HEK293 (cell line): ENCODE measurements at regions not wholly inside any gene's neighbourhood (a gene's known extent, or its start where the extent isn't known, plus 50 kb on each side); places are given as distances from the start of the nearest gene placed in this dataset.

Experiments
- CTCF ChIA-PET: fragments of 350-600 bp; formaldehyde crosslinking; extraction: SDS; loops from one replicate; lab custom pipeline; 2021; ENCODE audit warnings: antibody characterized with exemption; lab: Yijun Ruan, JAX
- POLR2A ChIA-PET: fragments of 300-600 bp; formaldehyde crosslinking; extraction: SDS; loops from one replicate; lab custom pipeline; 2020; ENCODE audit warnings: antibody characterized with exemption, inconsistent platforms; lab: Yijun Ruan, JAX
- H3K27ac ChIP-seq: fragments of 200-500 bp; sonication (Bioruptor generic); 2 replicates; pipeline ENCODE4 v1.5.1; 2014; ENCODE audit warnings: low read depth, low read length, control low read depth, inconsistent platforms; ENCODE audit errors: extremely low read depth
- H3K36me3 ChIP-seq, 2 experiments: fragments of 200-500 bp in 1 of 2; sonication (Bioruptor generic) in 1 of 2; 1 replicate in 1 of 2; 2 replicates in 1 of 2; pipeline ENCODE4 v1.5.1; 2014 to 2017; ENCODE audit warnings: inconsistent platforms in 2 of 2, low read length in 2 of 2; ENCODE audit not compliant: control insufficient read depth in 2 of 2, insufficient read depth in 1 of 2
- H3K4me1 ChIP-seq: fragments of 200-500 bp; sonication (Bioruptor generic); 2 replicates; pipeline ENCODE4 v1.5.1; 2014; ENCODE audit warnings: mild to moderate bottlenecking, low read length, inconsistent platforms; ENCODE audit not compliant: control insufficient read depth, insufficient read depth
- H3K4me3 ChIP-seq: 2 replicates; pipeline ENCODE4 v1.5.1; 2011; ENCODE audit warnings: low read depth, mild to moderate bottlenecking, control low read depth, low read length, moderate library complexity
- H3K9me3 ChIP-seq: fragments of 200-500 bp; sonication (Bioruptor generic); 2 replicates; pipeline ENCODE4 v1.5.1; 2014; ENCODE audit warnings: low read depth, low read length, inconsistent platforms; ENCODE audit not compliant: control insufficient read depth, insufficient read depth
- MYNN ChIP-seq: fragments of 450-650 bp; formaldehyde crosslinking; IDR thresholded peaks from 2 replicates; pipeline ENCODE4 v1.5.1; 2016; ENCODE audit warnings: missing biosample characterization, missing genetic modification characterization, borderline replicate concordance
- RBAK ChIP-seq: fragments of 450-650 bp; formaldehyde crosslinking; IDR thresholded peaks from 2 replicates; pipeline ENCODE4 v1.5.1; 2016; ENCODE audit warnings: missing biosample characterization, missing genetic modification characterization
- SALL2 ChIP-seq: fragments of 450-650 bp; formaldehyde crosslinking; IDR thresholded peaks from 2 replicates; pipeline ENCODE4 v1.5.0; 2017; ENCODE audit warnings: missing biosample characterization, mild to moderate bottlenecking, missing genetic modification characterization, borderline replicate concordance
- YY1 ChIP-seq: fragments of 450-650 bp; formaldehyde crosslinking; IDR thresholded peaks from 2 replicates; pipeline ENCODE4 v1.5.1; 2018; ENCODE audit warnings: missing biosample characterization, missing genetic modification characterization
- ZBTB17 ChIP-seq: fragments of 450-650 bp; formaldehyde crosslinking; IDR thresholded peaks from 2 replicates; pipeline ENCODE4 v1.5.1; 2016; ENCODE audit warnings: missing biosample characterization, missing genetic modification characterization
- ZFP41 ChIP-seq: fragments of 450-650 bp; formaldehyde crosslinking; IDR thresholded peaks from 2 replicates; pipeline ENCODE4 v1.5.1; 2016; ENCODE audit warnings: missing biosample characterization, missing genetic modification characterization, borderline replicate concordance
- ZIC2 ChIP-seq: fragments of 450-650 bp; formaldehyde crosslinking; IDR thresholded peaks from 2 replicates; pipeline ENCODE4 v1.5.1; 2016; ENCODE audit warnings: missing biosample characterization, missing genetic modification characterization
- ZNF133 ChIP-seq: fragments of 450-650 bp; formaldehyde crosslinking; IDR thresholded peaks from 2 replicates; pipeline ENCODE4 v1.5.1; 2016; ENCODE audit warnings: missing biosample characterization, missing genetic modification characterization
- ZNF140 ChIP-seq: fragments of 450-650 bp; formaldehyde crosslinking; IDR thresholded peaks from 2 replicates; pipeline ENCODE4 v1.5.1; 2016; ENCODE audit warnings: missing biosample characterization, missing genetic modification characterization
- ZNF19 ChIP-seq: fragments of 450-650 bp; formaldehyde crosslinking; IDR thresholded peaks from 2 replicates; pipeline ENCODE4; 2016; ENCODE audit warnings: missing biosample characterization, missing genetic modification characterization, low read depth
- ZNF2 ChIP-seq: fragments of 450-650 bp; formaldehyde crosslinking; IDR thresholded peaks from 2 replicates; pipeline ENCODE4 v1.5.1; 2016; ENCODE audit warnings: missing biosample characterization, missing genetic modification characterization
- ZNF239 ChIP-seq: fragments of 450-650 bp; formaldehyde crosslinking; IDR thresholded peaks from 2 replicates; pipeline ENCODE4 v1.5.1; 2016; ENCODE audit warnings: missing biosample characterization, missing genetic modification characterization
- ZNF302 ChIP-seq: fragments of 450-650 bp; formaldehyde crosslinking; IDR thresholded peaks from 2 replicates; pipeline ENCODE4 v1.5.1; 2016; ENCODE audit warnings: missing biosample characterization, missing genetic modification characterization, low read depth
- ZNF324 ChIP-seq: fragments of 450-650 bp; formaldehyde crosslinking; IDR thresholded peaks from 2 replicates; pipeline ENCODE4 v1.5.1; 2016; ENCODE audit warnings: missing biosample characterization, missing genetic modification characterization
- ZNF398 ChIP-seq: fragments of 450-650 bp; formaldehyde crosslinking; IDR thresholded peaks from 2 replicates; pipeline ENCODE4 v1.5.1; 2017; ENCODE audit warnings: missing biosample characterization, missing genetic modification characterization
- ZNF501 ChIP-seq: fragments of 450-650 bp; formaldehyde crosslinking; IDR thresholded peaks from 2 replicates; pipeline ENCODE4 v1.5.1; 2016; ENCODE audit warnings: missing biosample characterization, missing genetic modification characterization
- ZNF510 ChIP-seq: fragments of 450-650 bp; formaldehyde crosslinking; IDR thresholded peaks from 2 replicates; pipeline ENCODE4 v1.5.1; 2018; ENCODE audit warnings: mild to moderate bottlenecking, missing genetic modification characterization, missing biosample characterization; ENCODE audit not compliant: insufficient replicate concordance
- ZNF549 ChIP-seq: fragments of 450-650 bp; IDR thresholded peaks from 2 replicates; pipeline ENCODE4 v1.5.1; 2018; ENCODE audit warnings: missing biosample characterization, missing genetic modification characterization, mild to moderate bottlenecking, inconsistent platforms, moderate library complexity
- ZNF555 ChIP-seq: fragments of 450-650 bp; formaldehyde crosslinking; conservative IDR thresholded peaks from 2 replicates; pipeline ENCODE4 v1.5.1; 2017; ENCODE audit warnings: missing biosample characterization, mild to moderate bottlenecking, missing genetic modification characterization, inconsistent platforms
- ZNF585B ChIP-seq: fragments of 450-650 bp; formaldehyde crosslinking; IDR thresholded peaks from 2 replicates; pipeline ENCODE4 v1.5.1; 2016; ENCODE audit warnings: missing biosample characterization, missing genetic modification characterization
- ZNF596 ChIP-seq: fragments of 450-650 bp; IDR thresholded peaks from 2 replicates; pipeline ENCODE4 v1.5.0; 2018; ENCODE audit warnings: missing biosample characterization, mild to moderate bottlenecking, missing genetic modification characterization, moderate library complexity
- ZNF654 ChIP-seq: fragments of 450-650 bp; formaldehyde crosslinking; IDR thresholded peaks from 2 replicates; pipeline ENCODE4 v1.5.1; 2016; ENCODE audit warnings: low read depth, missing biosample characterization, missing genetic modification characterization
- ZNF747 ChIP-seq: fragments of 450-650 bp; formaldehyde crosslinking; IDR thresholded peaks from 2 replicates; pipeline ENCODE4 v1.5.1; 2016; ENCODE audit warnings: missing biosample characterization, missing genetic modification characterization
- ZNF776 ChIP-seq: fragments of 450-650 bp; formaldehyde crosslinking; IDR thresholded peaks from 2 replicates; pipeline ENCODE4 v1.5.0; 2017; ENCODE audit warnings: missing biosample characterization, missing genetic modification characterization, borderline replicate concordance
- ZNF777 ChIP-seq: fragments of 450-650 bp; formaldehyde crosslinking; IDR thresholded peaks from 2 replicates; pipeline ENCODE4 v1.5.1; 2017; ENCODE audit warnings: missing biosample characterization, missing genetic modification characterization, borderline replicate concordance
- ZSCAN23 ChIP-seq: fragments of 450-650 bp; formaldehyde crosslinking; IDR thresholded peaks from 2 replicates; pipeline ENCODE4 v1.5.1; 2016; ENCODE audit warnings: missing biosample characterization, missing genetic modification characterization
- TF ChIP-seq, protein P1 (sequence below): fragments of 450-650 bp; formaldehyde crosslinking; IDR thresholded peaks from 2 replicates; pipeline ENCODE4 v1.5.0; 2017; ENCODE audit warnings: missing biosample characterization, missing genetic modification characterization, borderline replicate concordance
- TF ChIP-seq, protein P2 (sequence below): fragments of 450-650 bp; formaldehyde crosslinking; IDR thresholded peaks from 2 replicates; pipeline ENCODE4 v1.5.1; 2016; ENCODE audit warnings: missing biosample characterization, missing genetic modification characterization, low read depth

DNA sequence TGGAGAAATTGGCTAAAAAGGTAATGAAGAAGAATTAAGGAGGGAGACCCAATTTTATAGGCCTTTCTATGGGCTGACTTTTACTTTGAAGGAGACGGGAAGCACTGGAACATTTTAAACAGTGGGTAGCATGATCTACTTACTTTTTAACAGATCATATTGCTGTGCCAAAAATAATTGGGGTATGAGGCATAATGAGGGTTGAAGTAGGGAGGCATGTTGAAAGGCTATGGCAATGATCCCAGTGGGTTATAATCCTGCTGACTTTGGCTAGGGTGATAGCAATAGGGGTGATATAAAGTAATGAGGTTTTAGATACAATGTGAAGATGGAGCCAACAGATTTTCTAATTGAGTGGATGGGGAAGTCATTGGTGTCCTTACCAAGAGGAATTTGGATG, 73.2 kb downstream of the GPR37 start:
- no peak overlapping the region for H3K4me3 ChIP-seq
- no peak overlapping the region for H3K27ac ChIP-seq
- no peaks in the 10 kb centered on the region for H3K4me1 ChIP-seq
- TF ChIP-seq MYNN (tag by site-specific recombination) (0 out of 2 replicates have a peak, but pooled peaks have one; percentile 55), ZNF777 (no peak), ZNF19 (tag by site-specific recombination) (no peak)
- POLR2A ChIA-PET = no interaction called here
- CTCF ChIA-PET = no interaction called here
- H3K36me3 ChIP-seq = no peaks in the 10 kb centered on the region
- H3K9me3 ChIP-seq = no peaks in the 10 kb centered on the region

GRCh38 chr7:124690840-124691239, 74.8 kb downstream of the GPR37 start:
- Histone ChIP-seq H3K36me3 (no peaks in the 10 kb centered on the region), H3K9me3 (no peaks in the 10 kb centered on the region), H3K4me1 (no peaks in the 10 kb centered on the region), H3K27ac (no peak overlapping the region), H3K4me3 (no peak overlapping the region)
- POLR2A ChIA-PET = no interaction called here
- TF ChIP-seq ZSCAN23 (tag by site-specific recombination) (no peak), ZNF302 (tag by site-specific recombination) (no peak), ZNF596 (tag by site-specific recombination) (no peak), ZNF239 (no peak), ZNF654 (tag by site-specific recombination) (no peak), ZNF140 (tag by site-specific recombination) (no peak), ZNF510 (tag by site-specific recombination) (no peak), ZNF585B (tag by site-specific recombination) (no peak), ZNF2 (tag by site-specific recombination) (no peak), ZNF747 (tag by site-specific recombination) (no peak)
- TF ChIP-seq, protein P1, sequence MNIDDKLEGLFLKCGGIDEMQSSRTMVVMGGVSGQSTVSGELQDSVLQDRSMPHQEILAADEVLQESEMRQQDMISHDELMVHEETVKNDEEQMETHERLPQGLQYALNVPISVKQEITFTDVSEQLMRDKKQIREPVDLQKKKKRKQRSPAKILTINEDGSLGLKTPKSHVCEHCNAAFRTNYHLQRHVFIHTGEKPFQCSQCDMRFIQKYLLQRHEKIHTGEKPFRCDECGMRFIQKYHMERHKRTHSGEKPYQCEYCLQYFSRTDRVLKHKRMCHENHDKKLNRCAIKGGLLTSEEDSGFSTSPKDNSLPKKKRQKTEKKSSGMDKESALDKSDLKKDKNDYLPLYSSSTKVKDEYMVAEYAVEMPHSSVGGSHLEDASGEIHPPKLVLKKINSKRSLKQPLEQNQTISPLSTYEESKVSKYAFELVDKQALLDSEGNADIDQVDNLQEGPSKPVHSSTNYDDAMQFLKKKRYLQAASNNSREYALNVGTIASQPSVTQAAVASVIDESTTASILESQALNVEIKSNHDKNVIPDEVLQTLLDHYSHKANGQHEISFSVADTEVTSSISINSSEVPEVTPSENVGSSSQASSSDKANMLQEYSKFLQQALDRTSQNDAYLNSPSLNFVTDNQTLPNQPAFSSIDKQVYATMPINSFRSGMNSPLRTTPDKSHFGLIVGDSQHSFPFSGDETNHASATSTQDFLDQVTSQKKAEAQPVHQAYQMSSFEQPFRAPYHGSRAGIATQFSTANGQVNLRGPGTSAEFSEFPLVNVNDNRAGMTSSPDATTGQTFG = no peak
- CTCF ChIA-PET = no interaction called here

- POLR2A ChIA-PET = no interaction called here
- H3K4me1 ChIP-seq = no peaks in the 10 kb centered on the region
- H3K4me3 ChIP-seq = no peak overlapping the region
- H3K9me3 ChIP-seq = no peaks in the 10 kb centered on the region
- H3K36me3 ChIP-seq = no peaks in the 10 kb centered on the region
- no peak overlapping the region for H3K27ac ChIP-seq
- no peak for TF ChIP-seq ZBTB17 (tag by site-specific recombination)
- TF ChIP-seq ZNF776 = no peak
- TF ChIP-seq YY1 (tag by site-specific recombination) = no peak
- TF ChIP-seq ZFP41 (tag by site-specific recombination) = no peak
- TF ChIP-seq ZNF398 (tag by site-specific recombination) = no peak
- TF ChIP-seq ZNF133 (tag by site-specific recombination) = no peak
- no peak for TF ChIP-seq RBAK (tag by site-specific recombination)
- no peak for TF ChIP-seq ZNF549 (tag by site-specific recombination)
- TF ChIP-seq SALL2 (tag by site-specific recombination) = no peak
- TF ChIP-seq ZNF501 (tag by site-specific recombination) = no peak
- TF ChIP-seq, protein P2, sequence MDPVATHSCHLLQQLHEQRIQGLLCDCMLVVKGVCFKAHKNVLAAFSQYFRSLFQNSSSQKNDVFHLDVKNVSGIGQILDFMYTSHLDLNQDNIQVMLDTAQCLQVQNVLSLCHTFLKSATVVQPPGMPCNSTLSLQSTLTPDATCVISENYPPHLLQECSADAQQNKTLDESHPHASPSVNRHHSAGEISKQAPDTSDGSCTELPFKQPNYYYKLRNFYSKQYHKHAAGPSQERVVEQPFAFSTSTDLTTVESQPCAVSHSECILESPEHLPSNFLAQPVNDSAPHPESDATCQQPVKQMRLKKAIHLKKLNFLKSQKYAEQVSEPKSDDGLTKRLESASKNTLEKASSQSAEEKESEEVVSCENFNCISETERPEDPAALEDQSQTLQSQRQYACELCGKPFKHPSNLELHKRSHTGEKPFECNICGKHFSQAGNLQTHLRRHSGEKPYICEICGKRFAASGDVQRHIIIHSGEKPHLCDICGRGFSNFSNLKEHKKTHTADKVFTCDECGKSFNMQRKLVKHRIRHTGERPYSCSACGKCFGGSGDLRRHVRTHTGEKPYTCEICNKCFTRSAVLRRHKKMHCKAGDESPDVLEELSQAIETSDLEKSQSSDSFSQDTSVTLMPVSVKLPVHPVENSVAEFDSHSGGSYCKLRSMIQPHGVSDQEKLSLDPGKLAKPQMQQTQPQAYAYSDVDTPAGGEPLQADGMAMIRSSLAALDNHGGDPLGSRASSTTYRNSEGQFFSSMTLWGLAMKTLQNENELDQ = no peak
- no peak for TF ChIP-seq ZNF555 (tag by site-specific recombination)
- no peak for TF ChIP-seq ZIC2 (tag by site-specific recombination)
- no peak for TF ChIP-seq ZNF324 (tag by site-specific recombination)
- CTCF ChIA-PET = no interaction called here
These were observed 75.7 kb downstream of the GPR37 start for GRCh38 chr7:124689931-124690330.
